ENCODE measurements at regions not wholly inside any gene's neighbourhood (a gene's known extent, or its start where the extent isn't known, plus 50 kb on each side); places are given as distances from the start of the nearest gene placed in this dataset.

GRCh38 chrX:966396-967070 lies 245.9 kb downstream of the CRLF2 start:
- TF ChIP-seq CTCF (conservative IDR thresholded peaks at IDR 0.05; ENCODE audit: low read depth, low read length) (no peak), EZH2 (IDR thresholded peaks at IDR 0.05; ENCODE audit: low read length, unreplicated experiment) (no peak)

Measured in PC-3 (cell line).